OCI-LY7 (cell line): ENCODE measurements at regions not wholly inside any gene's neighbourhood (a gene's known extent, or its start where the extent isn't known, plus 50 kb on each side); places are given as distances from the start of the nearest gene placed in this dataset.
"Not testable (repeated sequence)": the region's sequence is repeated elsewhere in the genome, so short reads cannot be mapped to it uniquely, and the experiment has no call there.

Experiments
- BruUV-seq: library from RNA; stranded (reverse); fragments of 400-500 nt; replicated peaks from 2 replicates; lab custom pipeline; 2021; lab: Mats Ljungman, UMichigan
- CTCF ChIA-PET: fragments of 300-600 bp; sonication (Branson Sonifier 250); formaldehyde crosslinking; loops from one replicate; lab custom pipeline; 2022; ENCODE audit warnings: antibody characterized with exemption; ENCODE audit not compliant: unreplicated experiment; lab: Charles Lee
- POLR2A ChIA-PET: fragments of 300-600 bp; sonication (Branson Sonifier 250); formaldehyde crosslinking; loops from one replicate; lab custom pipeline; 2022; ENCODE audit warnings: antibody characterized with exemption; lab: Charles Lee
- DNase-seq: peaks from one replicate; pipeline ENCODE4 v3.0.0-alpha.2; 2015; ENCODE audit warnings: low spot score
- H2AFZ ChIP-seq: fragments of 200-600 bp; sonication (generic), shearing (Covaris generic); 2 replicates; pipeline ENCODE4 v1.6.1; 2014; ENCODE audit warnings: mild to moderate bottlenecking, antibody characterized with exemption, low read length, moderate library complexity
- H3K27ac ChIP-seq: fragments of 200-600 bp; sonication (generic); 2 replicates; pipeline ENCODE4 v1.5.1; 2014; ENCODE audit warnings: mixed run types, low read depth, mild to moderate bottlenecking, moderate library complexity, low read length, inconsistent platforms; ENCODE audit not compliant: poor library complexity, severe bottlenecking
- H3K36me3 ChIP-seq: fragments of 200-600 bp; sonication (generic); 2 replicates; pipeline ENCODE4 v1.6.1; 2014; ENCODE audit warnings: mild to moderate bottlenecking, antibody characterized with exemption, low read length, moderate library complexity, mixed read lengths; ENCODE audit not compliant: insufficient read depth
- H3K4me1 ChIP-seq: fragments of 200-600 bp; sonication (generic); 2 replicates; pipeline ENCODE4 v1.5.1; 2014; ENCODE audit warnings: mild to moderate bottlenecking, low read length; ENCODE audit not compliant: insufficient read depth, poor library complexity, severe bottlenecking
- H3K4me2 ChIP-seq: fragments of 200-600 bp; sonication (generic); 2 replicates; pipeline ENCODE4 v1.6.1; 2014; ENCODE audit warnings: mild to moderate bottlenecking, low read length
- H3K4me3 ChIP-seq: fragments of 200-600 bp; sonication (generic); 2 replicates; pipeline ENCODE4 v1.5.1; 2014; ENCODE audit warnings: mild to moderate bottlenecking, low read depth, low read length; ENCODE audit not compliant: poor library complexity, severe bottlenecking
- H3K79me2 ChIP-seq: fragments of 200-600 bp; sonication (generic); 2 replicates; pipeline ENCODE4 v1.6.1; 2016; ENCODE audit warnings: low read depth, mild to moderate bottlenecking, low read length, moderate library complexity, mixed read lengths; ENCODE audit not compliant: insufficient read depth
- H3K9me2 ChIP-seq: fragments of 200-600 bp; sonication (generic); 2 replicates; pipeline ENCODE4 v1.6.1; 2016; ENCODE audit warnings: mild to moderate bottlenecking, low read length, mixed read lengths; ENCODE audit not compliant: insufficient read depth
- H3K9me3 ChIP-seq: fragments of 200-600 bp; sonication (generic); 2 replicates; pipeline ENCODE4 v1.6.1; 2014; ENCODE audit warnings: mild to moderate bottlenecking, mixed run types, low read length, mixed read lengths
- H4K20me1 ChIP-seq: fragments of 200-600 bp; sonication (generic); 2 replicates; pipeline ENCODE4 v1.6.1; 2014; ENCODE audit warnings: mild to moderate bottlenecking, antibody characterized with exemption, low read length, moderate library complexity, mixed read lengths; ENCODE audit not compliant: insufficient read depth
- EZH2phosphoT487 ChIP-seq: fragments of 200-600 bp; sonication (generic); IDR thresholded peaks from 2 replicates; pipeline ENCODE4 v1.6.1; 2018; ENCODE audit warnings: low read depth, borderline replicate concordance, mild to moderate bottlenecking, mixed run types, antibody characterized with exemption, low read length, moderate library complexity, mixed read lengths
- intact Hi-C: fragments of 100-400 bp; cut with micrococcal nuclease; formaldehyde crosslinking; loops from one replicate; pipeline ENCODE4 v1.10.0; 2022; ENCODE audit not compliant: unreplicated experiment
- TF ChIP-seq, protein P1 (sequence below): fragments of 200-600 bp; sonication (generic); conservative IDR thresholded peaks from 2 replicates; pipeline ENCODE4 v1.5.1; 2014; ENCODE audit warnings: mild to moderate bottlenecking, antibody characterized with exemption, low read length, moderate library complexity, mixed read lengths

DNA sequence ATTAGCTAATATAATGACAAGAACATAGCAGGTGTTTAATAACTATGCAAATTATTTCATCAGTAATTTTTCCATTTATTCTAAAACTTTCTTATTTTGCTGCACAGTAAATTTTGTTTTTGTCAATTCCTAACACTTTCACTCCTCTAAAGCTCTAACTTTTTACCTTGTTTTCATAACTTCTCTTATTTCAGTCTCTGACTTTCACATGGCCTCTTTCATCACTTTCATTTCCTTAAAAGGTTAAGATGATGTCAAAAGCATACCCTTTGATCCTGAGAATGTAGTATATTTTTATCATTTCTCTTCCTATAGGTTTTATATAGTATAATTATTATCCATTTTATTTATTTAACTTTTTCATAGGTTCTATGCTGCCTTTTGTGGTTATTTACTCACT lies 1325.8 kb upstream of the ALCAM start:
- no TSS peak for BruUV-seq
- intact Hi-C loops, result no loop called here
- Histone ChIP-seq H2AFZ (no peak overlapping the region), H3K36me3 (no peaks in the 10 kb centered on the region), H3K9me3 (no peaks in the 10 kb centered on the region), H3K4me3 (no peak overlapping the region), H4K20me1 (no peaks in the 10 kb centered on the region), H3K4me2 (no peak overlapping the region), H3K79me2 (no peaks in the 10 kb centered on the region), H3K27ac (no peak overlapping the region), H3K4me1 (no peaks in the 10 kb centered on the region), H3K9me2 (no peaks in the 10 kb centered on the region)
- CTCF ChIA-PET, result no interaction called here
- DNase-seq, result no peak
- POLR2A ChIA-PET, result interaction anchor here (0.7 kb wide), 1 partner anchor 1413 kb away, joined by 3 read pairs; no protein-coding TSS in a partner anchor
- no peak for TF ChIP-seq EZH2phosphoT487
- TF ChIP-seq, protein P1, sequence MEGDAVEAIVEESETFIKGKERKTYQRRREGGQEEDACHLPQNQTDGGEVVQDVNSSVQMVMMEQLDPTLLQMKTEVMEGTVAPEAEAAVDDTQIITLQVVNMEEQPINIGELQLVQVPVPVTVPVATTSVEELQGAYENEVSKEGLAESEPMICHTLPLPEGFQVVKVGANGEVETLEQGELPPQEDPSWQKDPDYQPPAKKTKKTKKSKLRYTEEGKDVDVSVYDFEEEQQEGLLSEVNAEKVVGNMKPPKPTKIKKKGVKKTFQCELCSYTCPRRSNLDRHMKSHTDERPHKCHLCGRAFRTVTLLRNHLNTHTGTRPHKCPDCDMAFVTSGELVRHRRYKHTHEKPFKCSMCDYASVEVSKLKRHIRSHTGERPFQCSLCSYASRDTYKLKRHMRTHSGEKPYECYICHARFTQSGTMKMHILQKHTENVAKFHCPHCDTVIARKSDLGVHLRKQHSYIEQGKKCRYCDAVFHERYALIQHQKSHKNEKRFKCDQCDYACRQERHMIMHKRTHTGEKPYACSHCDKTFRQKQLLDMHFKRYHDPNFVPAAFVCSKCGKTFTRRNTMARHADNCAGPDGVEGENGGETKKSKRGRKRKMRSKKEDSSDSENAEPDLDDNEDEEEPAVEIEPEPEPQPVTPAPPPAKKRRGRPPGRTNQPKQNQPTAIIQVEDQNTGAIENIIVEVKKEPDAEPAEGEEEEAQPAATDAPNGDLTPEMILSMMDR, result no peak

DNA sequence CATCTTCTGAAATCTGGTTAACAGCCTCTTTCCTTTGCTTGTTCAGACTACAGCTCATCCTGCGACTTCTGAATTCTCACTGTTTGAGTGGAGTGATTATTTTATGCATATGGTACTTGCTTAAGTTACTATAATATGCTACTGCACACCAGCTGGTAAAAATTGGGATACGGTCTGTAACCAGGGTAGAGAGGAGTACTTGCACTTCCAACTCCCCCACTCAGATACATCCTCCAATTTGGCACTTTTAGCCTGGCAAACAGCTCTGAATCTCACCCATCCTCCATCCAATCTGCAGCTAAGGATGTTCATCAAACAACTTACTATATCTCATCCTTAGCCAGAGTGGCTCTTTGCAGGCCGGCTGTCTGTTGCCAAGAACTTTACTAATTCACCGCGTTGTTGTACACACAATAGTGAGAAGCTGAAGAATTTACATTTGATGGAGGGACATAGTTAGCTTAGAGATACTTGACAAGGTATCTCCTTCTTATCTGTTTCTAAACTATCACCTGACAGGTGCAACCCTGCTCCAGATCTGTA lies 1323.6 kb upstream of the ALCAM start:
- H4K20me1 ChIP-seq, DNase-seq, intact Hi-C loops, CTCF ChIA-PET, H3K79me2 ChIP-seq, H3K27ac ChIP-seq, H3K4me3 ChIP-seq, H3K4me1 ChIP-seq, H3K9me3 ChIP-seq, H2AFZ ChIP-seq, H3K4me2 ChIP-seq, BruUV-seq, H3K9me2 ChIP-seq, H3K36me3 ChIP-seq: not testable (repeated sequence)
- POLR2A ChIA-PET, result interaction anchor here (0.6 kb wide), 1 partner anchor 11 kb away, joined by 3 read pairs; no protein-coding TSS in a partner anchor

DNA sequence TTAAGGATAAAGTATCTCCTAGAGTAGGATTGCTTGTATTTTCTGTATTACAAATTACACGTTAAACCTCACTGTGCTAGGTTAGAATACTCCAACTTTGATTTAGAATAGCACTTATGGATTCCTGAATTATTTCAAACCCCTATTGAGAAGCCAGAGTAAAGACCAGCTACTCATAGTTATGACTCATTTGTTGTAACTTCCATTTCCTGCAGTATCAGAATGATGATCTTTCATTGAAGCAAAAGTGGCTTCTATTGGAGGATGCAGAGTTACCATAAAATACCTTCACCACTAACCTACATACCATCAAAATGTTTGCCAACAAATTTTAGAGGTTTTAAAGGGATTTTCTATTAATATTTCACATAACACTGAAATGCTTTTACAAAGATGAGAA lies 1322.7 kb upstream of the ALCAM start:
- Histone ChIP-seq H3K27ac (no peak overlapping the region), H2AFZ (no peak overlapping the region), H3K4me2 (no peak overlapping the region), H3K9me3 (no peaks in the 10 kb centered on the region), H4K20me1 (no peaks in the 10 kb centered on the region), H3K79me2 (no peaks in the 10 kb centered on the region), H3K36me3 (no peaks in the 10 kb centered on the region), H3K4me3 (no peak overlapping the region), H3K9me2 (no peaks in the 10 kb centered on the region), H3K4me1 (no peaks in the 10 kb centered on the region)
- TF ChIP-seq EZH2phosphoT487, result no peak
- TF ChIP-seq, protein P1, result no peak
- intact Hi-C loops, result no loop called here
- no peak for DNase-seq
- ChIA-PET CTCF (no interaction called here), POLR2A (no interaction called here)
- BruUV-seq, result no TSS peak
